HG02642 (cell line): ENCODE measurements at regions not wholly inside any gene's neighbourhood (a gene's known extent, or its start where the extent isn't known, plus 50 kb on each side); places are given as distances from the start of the nearest gene placed in this dataset.

ENCODE experiments used
- ATAC-seq: cut with Tn5 transposase; IDR thresholded peaks from one replicate; pipeline ENCODE4 v1.9.1; 2021; ENCODE audit warnings: mild to moderate bottlenecking; ENCODE audit not compliant: unreplicated experiment, poor library complexity

- no peak for ATAC-seq
These were observed 549.4 kb upstream of the HS6ST1 start for GRCh38 chr2:128867936-128868636.

- ATAC-seq: no peak
These were observed 550.3 kb upstream of the HS6ST1 start for GRCh38 chr2:128868686-128869551.

GRCh38 chr2:128874608-128875007, 555.9 kb upstream of the HS6ST1 start:
- ATAC-seq: no peak

- no peak for ATAC-seq
These were observed 558.6 kb upstream of the HS6ST1 start for GRCh38 chr2:128876986-128877983.

- ATAC-seq: no peak
These were observed 560.5 kb upstream of the HS6ST1 start for GRCh38 chr2:128879161-128879560.

GRCh38 chr2:128894896-128895295, 576.2 kb upstream of the HS6ST1 start:
- no peak for ATAC-seq

- no peak for ATAC-seq
These were observed 583.1 kb upstream of the HS6ST1 start for GRCh38 chr2:128901572-128902391.

GRCh38 chr2:128903637-128904036, 585.0 kb upstream of the HS6ST1 start:
- no peak for ATAC-seq

- no peak for ATAC-seq
These were observed 592.6 kb upstream of the HS6ST1 start for GRCh38 chr2:128911276-128911675.

GRCh38 chr2:128914320-128914719, 595.7 kb upstream of the HS6ST1 start:
- no peak for ATAC-seq

- ATAC-seq: no peak
These were observed 603.1 kb upstream of the HS6ST1 start for GRCh38 chr2:128921751-128922150.

- ATAC-seq: no peak
These were observed 603.5 kb upstream of the HS6ST1 start for GRCh38 chr2:128922154-128922553.

GRCh38 chr2:128925631-128926030, 607.0 kb upstream of the HS6ST1 start:
- no peak for ATAC-seq

GRCh38 chr2:128930101-128930500, 611.4 kb upstream of the HS6ST1 start:
- no peak for ATAC-seq

GRCh38 chr2:128940378-128940777, 621.7 kb upstream of the HS6ST1 start:
- ATAC-seq: no peak

GRCh38 chr2:128941751-128942150, 623.1 kb upstream of the HS6ST1 start:
- ATAC-seq: no peak

- no peak for ATAC-seq
These were observed 630.7 kb upstream of the HS6ST1 start for GRCh38 chr2:128949360-128949759.

GRCh38 chr2:128950758-128951157, 632.1 kb upstream of the HS6ST1 start:
- ATAC-seq: no peak

- no peak for ATAC-seq
These were observed 639.6 kb upstream of the HS6ST1 start for GRCh38 chr2:128958241-128958640.

GRCh38 chr2:128967646-128968045, 649.0 kb upstream of the HS6ST1 start:
- ATAC-seq: no peak
